ENCODE measurements at regions not wholly inside any gene's neighbourhood (a gene's known extent, or its start where the extent isn't known, plus 50 kb on each side); places are given as distances from the start of the nearest gene placed in this dataset.

GRCh38 chr20:4508773-4509172, 177.5 kb upstream of the PRNP start:
- Histone ChIP-seq H3K4me1 (ENCODE audit: control insufficient read depth in 2 of 2, insufficient read depth in 2 of 2, low read length in 2 of 2) (no peaks in the 10 kb centered on the region), H3K9ac (ENCODE audit: low read length) (no peak overlapping the region), H3K9me3 (ENCODE audit: control extremely low read depth in 1 of 3, control insufficient read depth in 2 of 3, insufficient read depth in 1 of 3, low read length in 2 of 3) (peaks cover 0 to 5% (median 5%) of the 10 kb centered on the region in 3 donors), H3K27me3 (replicated peaks in 1 of 4; ENCODE audit: control extremely low read depth in 1 of 4, control insufficient read depth in 3 of 4, insufficient read depth in 4 of 4, low read length in 3 of 4) (peaks cover 0 to 3% (median 0%) of the 10 kb centered on the region in 4 experiments), H4K20me1 (ENCODE audit: control insufficient read depth, insufficient read depth, low read length, poor library complexity, severe bottlenecking) (no peaks in the 10 kb centered on the region), H3K79me2 (ENCODE audit: control insufficient read depth, insufficient read depth, low read length) (no peaks in the 10 kb centered on the region), H3K4me3 (ENCODE audit: control extremely low read depth in 1 of 5, extremely low read depth in 1 of 5, insufficient read depth in 1 of 5, low read depth in 2 of 5, low read length in 4 of 5) (no peak overlapping the region), H2AFZ (ENCODE audit: insufficient read depth, low read depth, low read length, poor library complexity, severe bottlenecking) (no peak overlapping the region), H3K36me3 (replicated peaks in 1 of 2; ENCODE audit: control extremely low read depth in 1 of 2, control insufficient read depth in 1 of 2, extremely low read depth in 1 of 2, insufficient read depth in 2 of 2, low read length in 1 of 2) (no peaks in the 10 kb centered on the region), H3K27ac (ENCODE audit: low read length in 2 of 2) (no peak overlapping the region), H3K4me2 (replicated peaks; ENCODE audit: low read depth, low read length, poor library complexity, severe bottlenecking) (no peak overlapping the region)
- ATAC-seq (ENCODE audit: low read depth) (no peak), DNase-seq (no peak)
- POLR2A ChIA-PET: no interaction called here
- 71% methylated on average over 1 of the region's 3 CpGs for WGBS (ENCODE audit: insufficient coverage)
- CTCF ChIA-PET: no interaction called here
- H3K9me3 Mint-ChIP-seq (ENCODE audit: insufficient read depth): peaks cover 3% of the 10 kb centered on the region
- intact Hi-C loops (cut with micrococcal nuclease): no loop called here
- peaks cover 40% of the 10 kb centered on the region for H3K27me3 Mint-ChIP-seq
- no peak overlapping the region for H3K4me3 Mint-ChIP-seq
- TF ChIP-seq CTCF (IDR thresholded peaks at IDR 0.05) (no peak), EZH2 (IDR thresholded peaks at IDR 0.05; ENCODE audit: borderline replicate concordance, insufficient read depth, low read depth, low read length, poor library complexity, severe bottlenecking) (no peak)
- H3K27ac Mint-ChIP-seq: no peak overlapping the region
- H3K4me1 Mint-ChIP-seq: no peaks in the 10 kb centered on the region

GRCh38 chr20:4507288-4507719, 179.0 kb upstream of the PRNP start:
- H3K9ac ChIP-seq (ENCODE audit: low read length): no peak overlapping the region
- ChIA-PET POLR2A (no interaction called here), CTCF (no interaction called here)
- intact Hi-C loops (cut with micrococcal nuclease): no loop called here
- H3K9me3 Mint-ChIP-seq (ENCODE audit: insufficient read depth): peaks cover 3% of the 10 kb centered on the region
- no peaks in the 10 kb centered on the region for H3K79me2 ChIP-seq (ENCODE audit: control insufficient read depth, insufficient read depth, low read length)
- H3K36me3 ChIP-seq (replicated peaks in 1 of 2; ENCODE audit: control extremely low read depth in 1 of 2, control insufficient read depth in 1 of 2, extremely low read depth in 1 of 2, insufficient read depth in 2 of 2, low read length in 1 of 2): no peaks in the 10 kb centered on the region
- H3K9me3 ChIP-seq (ENCODE audit: control extremely low read depth in 1 of 3, control insufficient read depth in 2 of 3, insufficient read depth in 1 of 3, low read length in 2 of 3): peaks cover 1 to 5% (median 5%) of the 10 kb centered on the region in 3 donors
- 100% methylated on average over 1 of the region's 6 CpGs for WGBS (ENCODE audit: insufficient coverage)
- H3K27ac ChIP-seq (ENCODE audit: low read length in 2 of 2): no peak overlapping the region
- no peaks in the 10 kb centered on the region for H3K4me1 Mint-ChIP-seq
- H3K4me3 Mint-ChIP-seq: no peak overlapping the region
- H3K4me3 ChIP-seq (ENCODE audit: control extremely low read depth in 1 of 5, extremely low read depth in 1 of 5, insufficient read depth in 1 of 5, low read depth in 2 of 5, low read length in 4 of 5): no peak overlapping the region
- no peak overlapping the region for H3K4me2 ChIP-seq (replicated peaks; ENCODE audit: low read depth, low read length, poor library complexity, severe bottlenecking)
- H3K4me1 ChIP-seq (ENCODE audit: control insufficient read depth in 2 of 2, insufficient read depth in 2 of 2, low read length in 2 of 2): no peaks in the 10 kb centered on the region
- H4K20me1 ChIP-seq (ENCODE audit: control insufficient read depth, insufficient read depth, low read length, poor library complexity, severe bottlenecking): no peaks in the 10 kb centered on the region
- DNase-seq (no peak), ATAC-seq (ENCODE audit: low read depth) (no peak)
- H3K27ac Mint-ChIP-seq: no peak overlapping the region
- TF ChIP-seq CTCF (IDR thresholded peaks at IDR 0.05) (no peak), EZH2 (IDR thresholded peaks at IDR 0.05; ENCODE audit: borderline replicate concordance, insufficient read depth, low read depth, low read length, poor library complexity, severe bottlenecking) (no peak)
- H2AFZ ChIP-seq (ENCODE audit: insufficient read depth, low read depth, low read length, poor library complexity, severe bottlenecking): no peak overlapping the region
- peaks cover 39% of the 10 kb centered on the region for H3K27me3 Mint-ChIP-seq
- no peaks in the 10 kb centered on the region for H3K27me3 ChIP-seq (replicated peaks in 1 of 4; ENCODE audit: control extremely low read depth in 1 of 4, control insufficient read depth in 3 of 4, insufficient read depth in 4 of 4, low read length in 3 of 4)

All from B cell (primary cell).